ENCODE measurements at regions not wholly inside any gene's neighbourhood (a gene's known extent, or its start where the extent isn't known, plus 50 kb on each side); places are given as distances from the start of the nearest gene placed in this dataset.

GRCh38 chr10:29034592-29034991 lies 254.3 kb upstream of the LYZL1 start:
- no peak for TF ChIP-seq CTCF (optimal IDR thresholded peaks at IDR 0.05 in 1 of 3, IDR thresholded peaks at IDR 0.05 in 1 of 3, conservative IDR thresholded peaks at IDR 0.05 in 1 of 3; ENCODE audit: extremely low read depth in 1 of 3, insufficient read depth in 2 of 3, low read length in 3 of 3)
- no peak for TF ChIP-seq EZH2 (IDR thresholded peaks at IDR 0.05; ENCODE audit: low read length)
